Mesenteric fat pad (tissue), 1 donor: ENCODE measurements at regions not wholly inside any gene's neighbourhood (a gene's known extent, or its start where the extent isn't known, plus 50 kb on each side); places are given as distances from the start of the nearest gene placed in this dataset.
"Not testable (repeated sequence)": the region's sequence is repeated elsewhere in the genome, so short reads cannot be mapped to it uniquely, and the experiment has no call there.

Source experiments
- DNase-seq: peaks from one replicate; pipeline ENCODE4 v3.0.0-alpha.2; 2020; ENCODE audit warnings: low spot score
- donor health status: DM: yes; HTN: yes; CAD: no.

GRCh38 chr3:177764377-177764912 is 567.2 kb upstream of the TBL1XR1 start:
- no peak for DNase-seq

- DNase-seq, result no peak
Measured at GRCh38 chr3:177764933-177765332, 567.7 kb upstream of the TBL1XR1 start.

GRCh38 chr3:177770383-177771230 is 573.3 kb upstream of the TBL1XR1 start:
- DNase-seq, result no peak

DNA sequence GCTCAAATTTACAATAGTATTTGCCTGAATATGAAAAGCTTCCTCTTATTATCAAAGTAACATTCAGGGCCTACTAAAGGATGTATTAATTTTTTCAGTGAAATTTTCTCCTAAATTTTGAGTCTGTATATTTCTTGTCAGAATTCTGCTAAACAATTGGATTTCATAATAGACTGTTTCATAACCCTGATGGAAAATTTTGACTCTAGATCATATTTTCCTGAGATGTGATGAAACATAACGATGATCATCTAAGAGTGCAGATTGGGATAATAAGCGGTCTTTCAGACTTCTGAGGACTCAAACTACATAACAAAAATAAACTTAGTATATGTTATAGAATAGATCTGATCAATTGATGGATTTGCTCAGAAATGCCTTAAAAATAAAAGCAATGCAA is 574.5 kb upstream of the TBL1XR1 start:
- DNase-seq, result no peak

DNA sequence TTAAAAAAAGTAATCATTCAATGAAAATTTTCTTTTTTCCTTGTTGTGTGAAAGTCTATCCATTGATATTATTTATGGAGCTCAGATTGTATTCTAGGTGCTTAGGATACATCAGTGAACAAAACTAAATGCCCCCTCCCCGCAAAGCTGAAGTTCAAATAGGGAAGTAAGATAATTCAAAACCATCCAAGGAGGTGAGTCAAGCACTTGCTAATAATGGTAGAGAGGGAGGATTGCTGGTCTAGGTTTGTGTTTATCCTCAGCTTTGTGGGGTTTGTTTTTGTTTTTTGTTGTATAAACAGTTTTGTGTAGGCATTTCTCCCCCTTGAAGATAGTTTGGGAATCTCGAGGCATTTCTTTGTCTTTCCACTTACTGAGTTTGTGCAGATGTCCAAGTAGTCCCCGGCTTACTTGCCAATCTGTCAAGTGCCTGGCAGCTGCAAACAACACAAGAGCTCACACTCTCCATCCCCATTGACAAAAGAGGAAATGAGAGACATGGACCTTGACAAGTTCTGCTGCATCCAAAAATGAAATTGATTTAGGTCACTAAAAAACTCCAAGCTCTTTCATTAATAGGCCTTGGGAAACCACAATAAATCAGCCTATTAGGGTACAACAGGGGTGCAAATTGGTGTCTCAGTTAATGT is 575.8 kb upstream of the TBL1XR1 start:
- DNase-seq, result no peak

DNA sequence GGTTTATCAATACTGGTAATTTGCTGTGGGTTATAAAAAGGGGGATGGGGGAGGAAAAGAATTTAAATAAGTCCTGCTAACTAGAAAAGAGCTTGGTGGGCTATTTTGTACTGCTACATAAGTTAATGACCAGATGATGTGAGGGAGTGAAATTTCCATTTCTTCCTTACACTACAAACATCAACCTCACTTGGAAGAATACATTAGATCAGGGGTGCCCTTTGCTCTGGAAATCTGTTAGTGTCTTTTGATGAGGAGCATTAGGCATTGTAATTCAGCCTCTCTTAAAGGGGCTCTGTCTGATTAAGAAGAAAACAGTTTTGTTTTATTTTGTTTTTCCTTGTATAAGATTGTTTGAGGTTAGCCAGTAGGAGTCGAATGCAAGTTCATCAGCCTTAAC is 576.4 kb upstream of the TBL1XR1 start:
- DNase-seq, result no peak

- no peak for DNase-seq
Measured at GRCh38 chr3:177776661-177777101, 579.4 kb upstream of the TBL1XR1 start.

- DNase-seq, result no peak
Measured at GRCh38 chr3:177777699-177778098, 580.4 kb upstream of the TBL1XR1 start.

DNA sequence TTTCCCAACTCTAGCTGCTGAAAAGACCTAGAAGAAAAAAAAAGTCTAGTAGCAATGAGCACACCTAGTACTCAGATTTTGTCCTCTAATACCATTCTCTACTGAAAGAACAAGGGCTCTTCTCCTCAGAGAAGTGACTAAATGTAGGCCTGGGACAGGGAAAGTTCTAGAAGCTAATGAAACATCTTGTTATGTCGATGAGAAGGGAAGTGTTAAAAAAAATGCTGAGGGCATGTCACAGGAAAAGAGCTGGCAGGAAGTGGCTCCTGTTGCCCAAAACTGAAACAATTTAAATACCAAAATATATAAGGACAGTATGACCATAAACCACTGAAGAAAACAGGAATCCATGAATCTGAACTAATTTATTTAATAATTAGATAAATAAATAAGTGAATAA is 581.4 kb upstream of the TBL1XR1 start:
- no peak for DNase-seq

DNA sequence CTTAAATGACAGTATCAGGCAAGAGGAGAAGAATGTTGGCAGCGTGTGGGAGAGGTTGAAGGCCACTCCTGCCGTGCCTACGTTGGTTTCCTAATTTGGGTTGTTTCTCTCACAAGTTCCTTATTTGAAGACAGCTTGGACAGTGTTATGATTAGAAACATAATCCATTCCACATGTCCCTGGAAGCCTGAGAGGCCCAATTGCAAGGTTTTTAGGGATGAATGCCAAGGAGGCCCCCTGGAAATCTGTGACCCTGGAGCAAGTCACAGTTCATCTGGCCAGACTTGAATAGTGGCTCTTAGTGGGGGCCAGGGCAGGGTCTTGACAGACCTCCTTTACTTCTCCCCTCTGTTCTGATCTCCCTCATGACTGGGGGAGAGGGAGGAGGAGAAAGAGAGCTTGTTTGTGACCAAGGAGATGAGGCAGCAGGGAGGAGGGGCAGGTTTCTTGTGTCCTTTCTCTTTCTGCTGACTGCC is 584.4 kb upstream of the TBL1XR1 start:
- no peak for DNase-seq

GRCh38 chr3:177783338-177783737 is 586.1 kb upstream of the TBL1XR1 start:
- no peak for DNase-seq

- no peak for DNase-seq
Measured at GRCh38 chr3:177783767-177784166, 586.5 kb upstream of the TBL1XR1 start.

GRCh38 chr3:177787279-177788041 is 590.2 kb upstream of the TBL1XR1 start:
- DNase-seq, result no peak

DNA sequence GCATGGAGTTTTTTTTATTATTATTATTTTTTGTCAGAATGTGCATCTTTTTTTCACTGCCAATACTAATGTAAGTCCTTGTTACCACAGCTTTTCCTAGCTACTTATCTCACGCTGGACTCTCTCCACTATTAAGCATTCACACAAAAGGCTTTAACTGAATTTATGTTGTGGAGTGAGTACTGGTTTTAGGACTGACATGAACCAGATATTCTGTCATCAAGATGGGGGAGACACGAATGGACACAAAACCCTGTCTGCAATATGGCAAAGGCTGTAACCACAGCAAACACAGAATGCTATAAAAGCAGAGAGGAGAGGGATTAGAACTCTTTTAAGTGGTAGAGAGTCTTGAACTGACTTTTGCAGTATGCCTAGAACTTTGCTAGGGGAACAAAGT is 592.2 kb upstream of the TBL1XR1 start:
- DNase-seq, result no peak

GRCh38 chr3:177792311-177793030 is 595.2 kb upstream of the TBL1XR1 start:
- no peak for DNase-seq

DNA sequence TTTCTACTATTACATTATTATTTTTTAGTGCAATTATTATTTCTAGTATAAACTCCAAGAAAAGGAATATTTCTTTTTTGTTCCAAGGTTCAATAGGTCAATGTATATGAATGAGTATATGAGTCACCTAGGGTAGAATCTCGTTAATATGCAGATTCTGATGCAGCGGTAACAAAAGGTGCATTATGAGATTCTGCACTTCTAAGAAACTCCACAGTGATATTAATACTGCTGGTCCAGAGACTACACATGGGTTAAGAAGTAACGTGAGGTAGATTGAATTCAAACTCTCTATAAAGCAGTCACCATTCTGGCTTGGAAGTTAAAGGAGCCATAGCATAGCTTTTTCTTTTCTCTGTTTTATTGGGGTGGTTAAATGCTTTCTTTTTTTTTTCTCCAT is 596.2 kb upstream of the TBL1XR1 start:
- no peak for DNase-seq

- no peak for DNase-seq
Measured at GRCh38 chr3:177795216-177795615, 597.9 kb upstream of the TBL1XR1 start.

DNA sequence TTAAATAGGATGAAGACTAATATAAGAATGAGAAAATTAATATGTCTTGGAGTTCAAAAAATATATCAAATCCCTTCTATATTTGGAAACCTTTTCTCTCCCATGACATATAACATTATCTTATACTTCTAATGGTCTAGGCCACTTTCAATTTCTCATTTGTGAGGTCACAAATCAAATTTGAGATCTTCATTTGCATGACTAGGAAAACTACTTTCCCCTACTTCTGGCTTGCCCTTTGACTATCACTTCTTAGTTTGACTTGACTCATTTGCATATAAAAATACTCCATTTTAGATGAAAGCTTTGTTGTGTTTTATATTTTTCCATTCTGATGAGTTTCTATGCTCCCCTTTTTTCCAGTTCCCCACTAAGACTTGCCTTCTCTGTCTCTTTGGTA is 598.6 kb upstream of the TBL1XR1 start:
- DNase-seq, result no peak

- not testable (repeated sequence) for DNase-seq
Measured at GRCh38 chr3:177800147-177800546, 602.9 kb upstream of the TBL1XR1 start.

GRCh38 chr3:177800561-177800960 is 603.3 kb upstream of the TBL1XR1 start:
- no peak for DNase-seq
